Medulla oblongata (tissue), 1 donor: ENCODE measurements at regions not wholly inside any gene's neighbourhood (a gene's known extent, or its start where the extent isn't known, plus 50 kb on each side); places are given as distances from the start of the nearest gene placed in this dataset.
A peak's percentile ranks its signal among the peaks of the same experiment; 100 is the strongest.

Source experiments
- DNase-seq: peaks from one replicate; pipeline ENCODE4 v3.0.0-alpha.2; 2015; ENCODE audit errors: extremely low spot score

DNA sequence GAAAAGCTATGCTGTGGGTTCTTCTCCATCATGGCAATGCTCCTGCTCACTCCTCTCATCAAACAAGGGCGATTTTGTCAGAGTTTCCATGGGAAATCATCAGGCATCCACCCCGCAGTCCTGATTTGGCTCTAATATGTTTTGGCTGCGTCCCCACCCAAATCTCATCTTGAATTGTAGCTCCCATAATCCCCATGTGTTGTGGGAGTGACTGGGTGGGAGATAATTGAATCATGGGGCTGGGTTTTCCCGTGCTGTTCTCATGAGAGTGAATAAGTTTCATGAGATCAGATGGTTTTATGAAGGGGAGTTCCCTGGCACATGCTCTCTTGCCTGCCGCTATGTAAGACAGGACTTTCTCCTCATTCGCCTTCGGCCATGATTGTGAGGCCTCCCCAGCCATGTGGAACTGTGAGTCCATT, 163.8 kb downstream of the GADD45G start:
- DNase-seq: no peak

DNA sequence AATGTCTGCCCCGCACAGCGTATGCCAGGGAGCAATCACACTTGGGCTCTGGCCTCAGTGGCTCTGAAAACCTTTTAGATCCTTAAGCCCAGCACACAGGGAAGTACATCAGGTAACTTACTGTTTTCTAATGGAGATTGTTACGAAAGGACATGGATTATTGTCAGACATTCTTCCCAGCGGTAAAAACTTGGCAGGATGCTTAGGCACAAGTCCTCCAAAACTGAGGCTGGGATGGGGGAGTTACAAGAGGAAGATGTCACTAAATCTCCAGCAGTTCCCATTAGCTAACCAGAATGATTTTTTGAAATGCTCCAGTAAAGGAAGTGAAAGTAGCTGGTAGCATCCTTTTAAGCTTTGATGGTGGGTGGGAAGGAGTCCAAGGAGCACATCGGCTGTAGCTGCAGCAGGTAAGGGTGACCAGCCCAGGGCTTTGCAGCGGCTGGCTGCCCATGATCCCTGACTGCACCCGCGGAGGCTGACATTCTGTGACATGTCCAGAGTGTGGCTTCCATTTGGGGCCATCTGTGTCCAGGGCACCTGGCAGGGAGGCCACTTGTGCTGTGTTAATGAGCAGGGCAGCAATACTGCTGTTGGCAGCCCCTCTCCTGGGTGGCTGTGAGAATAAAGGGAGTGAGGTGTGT, 165.8 kb downstream of the GADD45G start:
- peak; percentile 27 for DNase-seq

DNA sequence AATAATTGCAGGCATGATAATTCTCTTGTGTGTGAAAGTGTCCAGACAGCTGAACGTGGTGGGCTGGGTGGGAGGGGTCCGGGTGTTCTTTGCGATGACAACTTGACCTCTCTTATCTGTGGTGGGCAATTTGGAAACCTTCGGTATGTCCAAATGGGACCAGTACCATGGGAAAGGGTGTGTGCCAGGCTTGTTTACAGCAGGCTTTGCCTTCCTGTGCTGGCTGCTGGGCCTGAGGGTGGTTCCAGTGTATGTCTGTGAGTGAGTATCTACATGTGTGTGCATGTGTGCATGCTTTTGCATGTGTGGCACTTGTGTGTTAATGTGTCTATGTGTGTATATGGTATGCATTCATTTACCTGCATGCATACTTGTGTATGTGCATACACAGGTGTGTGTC, 166.4 kb downstream of the GADD45G start:
- DNase-seq: no peak

DNA sequence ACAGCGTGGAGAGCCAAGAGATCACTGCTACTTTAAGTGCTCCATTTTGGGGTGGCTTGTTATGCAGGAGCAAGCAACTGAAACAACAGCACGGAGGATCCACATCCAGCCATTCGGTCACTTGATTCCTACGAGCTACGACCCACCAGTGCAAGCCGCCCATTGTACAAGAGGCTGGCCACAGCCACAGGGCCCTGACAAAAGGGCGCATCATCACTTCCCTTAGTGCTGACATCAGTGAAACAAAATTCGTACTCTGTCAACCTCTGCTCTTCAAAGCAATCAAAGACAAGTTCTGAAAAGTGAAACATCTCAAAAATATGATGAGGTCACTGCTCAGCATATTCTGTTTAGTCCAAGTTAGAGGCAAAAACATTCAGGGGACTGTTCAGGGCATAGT, 168.4 kb downstream of the GADD45G start:
- DNase-seq: no peak

DNA sequence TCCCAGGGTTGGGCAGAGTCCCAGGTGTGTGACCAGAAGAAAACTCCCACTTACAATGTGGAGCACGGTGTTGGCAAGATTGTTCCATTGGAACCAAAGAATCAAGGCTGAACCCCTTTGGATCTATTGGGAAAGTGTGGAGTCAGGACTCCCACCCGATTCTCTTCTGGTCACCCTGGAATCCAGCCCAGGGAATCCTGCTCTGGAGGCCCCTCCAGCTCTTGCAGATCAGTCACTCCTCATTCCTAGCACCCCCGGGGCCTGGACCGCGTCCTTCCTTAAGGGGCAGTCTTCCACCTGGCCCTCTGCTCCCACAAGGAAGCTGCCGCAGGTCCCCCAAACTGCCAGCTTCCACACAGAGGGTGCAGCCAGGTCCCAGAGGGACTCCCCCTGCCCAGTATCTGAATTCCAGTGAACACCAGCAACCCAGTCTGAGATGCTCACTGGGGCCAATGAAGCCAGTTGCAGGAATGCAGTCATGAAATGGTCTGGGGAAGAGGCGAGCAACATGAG, 170.1 kb downstream of the GADD45G start:
- DNase-seq: no peak

DNA sequence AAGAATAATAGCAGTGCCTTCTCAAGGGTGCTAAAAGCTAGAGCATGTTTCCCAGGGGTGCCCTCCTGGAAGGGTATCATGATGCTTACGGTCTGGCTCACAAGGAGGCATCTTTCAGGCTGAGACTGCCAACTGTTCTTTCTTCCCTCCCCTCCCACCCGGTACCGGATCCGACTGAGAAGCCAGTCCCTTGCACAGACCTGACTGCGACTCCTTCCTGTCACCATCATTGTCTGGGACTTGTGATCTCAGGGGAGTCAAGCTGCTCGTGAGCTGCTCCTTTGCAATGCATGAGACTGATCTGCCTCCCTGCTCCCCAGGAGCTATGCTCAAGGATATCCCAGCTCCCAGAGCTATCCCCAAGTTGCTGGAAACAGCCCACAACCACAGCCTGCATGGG, 170.8 kb downstream of the GADD45G start:
- DNase-seq: no peak

DNA sequence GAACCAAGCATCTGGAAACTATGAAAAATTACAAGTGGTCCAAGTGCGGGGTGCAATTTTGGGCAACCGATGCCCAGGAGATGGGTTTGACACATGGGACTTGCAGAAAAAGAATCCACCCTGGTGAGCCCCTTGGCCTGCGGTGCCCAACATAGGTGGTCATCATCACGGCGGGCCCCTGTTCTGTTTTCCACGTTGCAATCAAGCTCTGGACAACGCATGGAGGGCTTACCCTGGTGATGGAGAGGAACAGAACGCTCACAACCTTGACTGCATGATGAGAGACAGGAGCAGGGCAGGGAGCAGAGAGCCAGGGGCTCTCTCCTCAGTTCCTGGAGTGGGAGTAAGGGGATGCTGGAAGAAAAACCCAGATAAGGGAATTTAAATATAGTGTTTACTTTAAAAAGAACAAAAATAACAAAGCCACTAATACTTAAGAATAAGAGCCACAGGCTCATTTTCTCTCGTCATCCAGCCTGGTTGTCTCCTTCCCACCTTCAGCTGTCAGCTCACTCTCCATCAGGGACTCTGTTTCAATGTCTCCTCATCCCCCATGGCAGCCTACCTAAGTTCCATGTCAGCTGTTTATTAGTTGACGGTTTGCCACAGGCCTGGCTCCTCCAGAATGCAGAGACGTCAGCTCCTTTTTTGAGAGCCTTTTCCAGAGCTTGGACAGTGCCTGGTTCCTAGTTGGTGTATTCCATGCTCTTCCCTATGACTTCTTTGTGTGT, 172.1 kb downstream of the GADD45G start:
- no peak for DNase-seq

DNA sequence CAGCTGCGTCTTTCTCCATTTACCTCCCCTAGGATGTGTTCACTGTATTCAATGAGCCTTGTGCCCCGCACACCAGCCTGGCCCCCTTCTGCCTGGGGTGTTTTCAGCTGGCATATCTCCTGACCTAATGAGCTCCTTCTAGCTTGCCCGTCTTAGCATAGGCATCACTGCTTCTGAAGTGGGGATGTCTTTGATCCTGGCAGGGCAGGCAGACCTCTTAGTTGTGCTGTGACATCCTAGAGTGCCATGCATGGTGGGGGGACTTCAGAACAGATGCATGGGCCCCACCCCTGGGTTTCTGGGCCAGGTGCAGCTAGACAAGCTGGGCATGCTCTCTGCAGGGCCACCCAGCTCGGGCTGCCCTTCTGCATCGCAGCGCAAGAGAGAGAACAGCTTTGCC, 172.7 kb downstream of the GADD45G start:
- no peak for DNase-seq

DNA sequence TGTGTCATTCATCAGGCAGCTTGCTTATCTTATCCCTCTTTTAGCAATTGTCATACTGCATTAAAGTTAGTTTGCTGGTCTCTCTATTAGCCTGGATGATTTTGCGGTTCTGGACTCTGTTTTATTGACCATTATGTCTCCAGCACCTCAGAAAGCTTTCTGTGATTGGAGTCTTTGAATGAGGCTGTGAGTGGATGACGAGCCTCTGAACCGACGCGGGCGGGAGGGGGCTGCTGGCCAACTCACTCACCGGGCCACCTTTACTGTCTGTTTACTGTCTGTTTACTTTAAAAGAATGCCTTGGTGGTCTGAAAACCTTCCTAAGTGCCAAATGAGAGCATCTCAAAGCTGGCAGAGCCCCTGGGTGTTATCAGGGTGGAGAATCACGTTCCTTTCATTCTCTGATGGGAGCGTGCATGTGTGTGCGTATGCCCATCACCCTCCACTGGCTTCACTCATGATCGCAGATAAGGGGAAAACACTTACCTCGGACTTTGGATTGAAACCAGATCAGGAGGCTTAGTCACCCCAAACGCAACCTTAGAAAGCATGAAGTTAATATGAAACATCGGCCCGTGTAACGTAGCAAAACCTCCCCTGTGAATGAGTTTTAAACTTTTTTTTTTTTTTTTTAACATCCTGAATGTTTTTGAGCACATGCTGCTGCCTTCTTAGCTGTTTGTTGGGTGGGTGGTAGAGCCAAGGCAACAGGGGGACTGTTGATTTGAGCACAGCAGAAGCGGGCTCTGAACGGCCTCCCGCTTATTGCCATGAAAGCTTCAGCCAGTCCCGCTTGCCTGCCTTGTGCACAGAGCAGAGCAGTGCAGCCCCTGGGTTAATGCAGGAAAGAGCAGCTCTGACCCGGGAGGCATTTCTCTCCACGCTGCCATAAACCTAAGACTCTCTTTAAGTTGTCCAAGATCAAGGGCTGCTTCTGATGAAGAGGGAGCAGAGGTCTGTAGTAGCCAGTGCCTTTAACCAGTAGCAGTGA, 173.6 kb downstream of the GADD45G start:
- DNase-seq: no peak

DNA sequence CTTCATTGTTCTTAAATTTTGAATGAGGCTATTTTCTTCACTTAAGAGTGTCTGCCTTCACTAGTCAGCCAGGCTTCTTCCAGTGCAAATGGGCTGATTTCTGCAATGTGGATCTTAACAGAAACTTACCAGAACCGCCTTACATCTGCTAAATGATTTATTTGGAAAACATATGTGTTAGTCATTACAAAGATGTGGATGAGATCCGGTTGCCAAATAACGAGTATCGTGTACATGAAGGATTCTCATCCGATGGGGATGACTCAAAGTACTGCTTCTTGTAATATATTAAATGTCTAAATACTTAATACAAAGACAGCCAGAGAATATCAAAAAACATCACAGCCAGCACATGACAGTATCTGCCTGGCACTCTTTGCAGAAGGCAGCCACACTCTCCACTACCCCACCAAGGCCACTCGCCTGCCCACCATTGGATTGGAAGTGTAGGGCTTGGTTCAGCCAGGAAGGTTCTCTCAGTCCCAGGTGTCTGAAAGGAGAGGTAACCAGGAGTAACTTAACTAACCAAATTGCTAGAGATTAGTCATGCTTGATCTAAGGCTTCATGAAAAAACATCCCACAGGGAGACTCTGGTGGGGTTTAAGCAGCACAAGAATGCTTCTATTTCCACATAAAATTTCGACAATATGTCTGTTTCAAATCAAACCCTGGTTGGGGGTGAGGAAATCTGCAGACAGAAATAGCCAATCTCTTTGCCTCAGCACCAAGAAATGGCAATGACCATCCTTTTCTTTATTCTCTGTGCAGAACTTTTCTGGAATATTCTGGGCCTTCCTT, 174.8 kb downstream of the GADD45G start:
- no peak for DNase-seq

DNA sequence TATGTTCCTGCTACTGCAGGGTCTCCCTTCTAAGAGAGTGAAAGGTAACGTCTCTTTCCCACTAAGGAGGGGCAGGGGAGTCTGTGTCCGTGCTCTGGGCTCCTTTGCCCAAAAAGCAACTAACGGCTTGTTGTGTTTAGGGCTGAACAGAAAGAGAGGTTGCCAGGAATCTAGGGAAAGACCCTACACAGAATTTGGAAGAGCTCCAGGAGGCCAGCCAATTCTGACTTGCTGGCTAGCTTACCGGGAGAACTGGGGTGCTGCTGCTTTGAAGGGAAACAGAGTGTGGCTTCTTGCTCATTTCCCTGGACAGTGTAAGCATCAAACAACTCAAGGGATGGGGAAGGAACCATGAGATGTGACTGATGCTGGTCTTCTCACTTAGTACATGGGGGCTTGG, 176.1 kb downstream of the GADD45G start:
- no peak for DNase-seq

DNA sequence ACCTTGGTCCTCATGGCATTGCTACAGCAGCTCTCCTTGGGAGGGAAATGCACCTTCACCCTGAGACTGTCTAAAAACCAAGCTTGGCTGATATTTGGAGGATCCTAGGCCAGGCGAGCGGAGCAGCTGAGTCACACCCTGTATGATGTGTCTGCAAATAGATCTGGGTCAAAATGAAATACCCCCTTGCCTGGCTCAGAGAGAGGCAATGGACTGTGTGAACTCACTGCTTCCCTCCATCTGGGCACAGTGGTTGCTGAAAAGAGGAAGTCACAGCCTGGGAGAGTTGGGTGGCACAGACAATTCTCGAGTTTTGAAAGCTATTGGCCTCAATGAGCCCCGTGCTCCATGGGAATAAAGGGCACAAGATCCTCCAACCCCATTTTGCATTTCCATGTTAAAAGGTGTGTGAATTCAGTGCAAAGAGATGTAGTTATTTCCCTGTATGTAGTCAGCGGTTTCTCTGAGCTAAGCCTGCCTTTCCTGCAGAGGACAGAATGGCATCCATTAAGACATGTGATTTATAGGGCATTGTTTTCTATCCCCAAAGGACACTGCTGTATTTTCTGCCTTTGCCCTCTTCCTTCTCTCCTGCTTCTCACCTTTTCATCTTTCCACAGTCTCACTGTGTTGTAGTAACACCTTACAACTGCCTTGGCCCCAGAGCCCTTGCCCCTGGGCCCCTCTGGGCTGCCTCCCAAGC, 177.2 kb downstream of the GADD45G start:
- peak; percentile 69 for DNase-seq

DNA sequence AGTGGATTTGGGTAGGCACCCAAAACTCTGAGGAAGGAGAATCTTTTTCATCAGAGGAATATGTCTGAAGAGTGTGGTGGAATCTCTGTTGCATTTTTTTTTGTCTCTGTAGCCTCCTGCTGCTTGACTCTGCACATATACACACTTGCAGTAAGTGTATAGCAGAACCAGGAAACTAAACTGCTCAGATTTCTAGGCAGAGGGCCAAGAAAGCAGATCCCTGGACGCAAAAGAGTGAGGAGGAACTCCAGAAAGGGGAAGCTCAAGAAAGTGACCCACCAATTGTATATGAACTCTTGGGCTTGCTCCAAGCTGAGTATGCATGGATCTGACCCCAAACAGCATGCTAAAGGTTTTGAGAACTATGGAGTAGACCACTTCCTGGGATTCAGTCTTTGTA, 181.8 kb downstream of the GADD45G start:
- DNase-seq: peak; percentile 86

DNA sequence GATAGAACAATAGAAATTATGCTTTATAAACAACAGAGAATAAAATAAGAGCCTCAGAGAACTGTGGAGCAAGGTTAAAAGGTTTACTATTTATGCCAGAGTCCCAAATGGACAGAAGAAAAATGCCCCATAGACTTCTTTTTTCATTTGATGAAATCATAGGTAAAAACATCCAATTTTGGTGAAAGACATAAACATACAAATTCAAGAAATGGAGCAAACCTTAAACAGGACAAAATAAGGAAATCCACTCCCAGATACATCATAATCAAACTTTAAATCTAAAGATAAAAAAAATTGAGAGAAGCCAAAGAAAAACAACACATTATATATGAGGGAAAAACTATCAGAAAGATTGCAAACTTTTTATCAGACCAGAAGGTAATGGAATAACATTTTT, 182.8 kb downstream of the GADD45G start:
- no peak for DNase-seq

DNA sequence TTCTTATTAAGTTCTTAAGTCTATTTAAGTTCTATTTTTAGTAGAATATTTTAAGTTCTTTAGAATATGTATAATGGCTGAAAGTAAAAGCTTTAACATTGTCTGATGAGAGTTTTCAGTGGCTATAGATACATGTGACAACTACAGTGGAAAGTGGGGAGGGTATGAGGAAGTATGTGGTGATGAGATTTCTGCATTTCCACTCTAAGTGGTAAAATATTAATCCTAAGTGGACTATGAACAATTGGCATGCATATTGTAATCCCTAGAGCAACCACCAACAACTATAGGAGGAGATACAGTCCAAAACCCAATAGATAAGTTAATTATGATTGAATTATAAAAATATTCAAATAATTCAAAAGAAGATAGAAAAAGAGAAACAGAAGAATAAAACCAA, 183.6 kb downstream of the GADD45G start:
- DNase-seq: no peak

DNA sequence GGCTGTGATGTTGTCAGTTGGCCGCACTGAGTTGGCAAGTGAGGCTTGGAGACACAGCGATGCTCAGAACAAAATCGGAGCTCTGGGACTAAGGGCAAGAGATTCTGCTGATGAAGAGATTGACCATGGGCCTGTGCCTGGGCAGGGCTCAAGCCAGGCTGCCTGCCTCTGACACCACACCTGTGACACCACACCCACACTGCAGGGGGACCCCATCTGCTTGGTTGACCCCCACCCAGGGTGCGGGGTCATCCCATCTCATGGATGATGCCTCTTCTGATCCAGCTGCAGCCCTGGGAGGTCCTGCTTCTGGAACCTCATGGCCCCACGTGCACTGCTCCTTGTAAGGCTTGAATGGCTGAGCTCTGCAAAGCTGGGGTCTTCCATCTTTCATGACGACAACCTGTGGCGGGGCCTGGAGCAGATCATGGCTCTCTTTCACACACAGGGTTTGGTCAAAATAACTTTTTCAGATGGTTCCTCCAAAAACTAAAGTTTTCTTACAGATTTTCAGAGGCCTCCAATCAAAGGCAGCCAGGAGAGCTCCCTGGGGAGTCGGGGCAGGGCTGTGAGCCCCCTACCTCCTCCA, 185.2 kb downstream of the GADD45G start:
- DNase-seq: no peak

DNA sequence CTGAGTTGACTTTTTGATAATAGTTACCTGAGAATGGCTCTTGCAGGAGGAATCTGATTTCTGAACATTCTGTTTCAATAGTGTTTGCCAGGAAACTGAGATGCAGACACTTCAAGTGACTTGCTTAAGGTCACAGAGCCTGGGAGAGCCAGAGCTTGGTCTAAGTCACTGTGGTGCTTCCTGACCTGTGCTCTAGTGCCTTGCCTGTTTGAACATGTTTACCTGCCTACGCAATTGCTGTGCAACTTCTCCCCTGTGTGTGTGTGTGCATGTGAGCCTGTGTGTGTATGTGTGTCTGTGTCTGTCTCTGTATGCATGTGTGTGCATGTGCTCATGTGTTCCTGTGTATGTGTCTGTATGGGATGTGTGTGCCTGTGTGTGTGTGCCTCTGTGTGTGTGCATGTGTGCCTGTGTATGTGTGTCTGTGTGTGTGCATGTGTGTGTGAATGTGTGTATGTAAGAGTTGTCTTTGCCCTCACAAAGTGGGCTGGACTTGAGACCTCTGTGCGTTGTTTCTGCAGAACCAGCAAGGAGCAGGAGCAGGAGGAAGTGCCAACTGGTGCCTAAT, 185.8 kb downstream of the GADD45G start:
- no peak for DNase-seq

DNA sequence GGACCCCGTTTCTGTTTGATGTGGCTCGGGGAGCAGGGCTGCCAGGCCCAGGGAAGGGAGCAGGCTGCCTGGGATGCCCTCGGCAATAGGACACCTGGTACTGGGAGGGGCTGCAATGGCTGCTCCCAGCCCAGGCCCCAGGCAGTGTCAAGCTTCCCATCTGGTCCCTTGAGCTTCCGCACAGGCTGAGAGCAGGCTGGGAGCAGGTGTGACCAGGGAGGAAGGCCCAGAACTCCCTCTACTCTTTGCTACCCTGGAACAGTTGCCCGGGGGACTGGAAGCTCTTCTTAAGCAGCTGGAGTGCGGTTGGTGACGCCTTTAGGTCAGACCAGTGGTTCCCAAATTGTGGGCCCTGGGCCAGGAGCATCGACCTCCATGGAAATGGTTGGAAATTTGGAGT, 186.9 kb downstream of the GADD45G start:
- no peak for DNase-seq

DNA sequence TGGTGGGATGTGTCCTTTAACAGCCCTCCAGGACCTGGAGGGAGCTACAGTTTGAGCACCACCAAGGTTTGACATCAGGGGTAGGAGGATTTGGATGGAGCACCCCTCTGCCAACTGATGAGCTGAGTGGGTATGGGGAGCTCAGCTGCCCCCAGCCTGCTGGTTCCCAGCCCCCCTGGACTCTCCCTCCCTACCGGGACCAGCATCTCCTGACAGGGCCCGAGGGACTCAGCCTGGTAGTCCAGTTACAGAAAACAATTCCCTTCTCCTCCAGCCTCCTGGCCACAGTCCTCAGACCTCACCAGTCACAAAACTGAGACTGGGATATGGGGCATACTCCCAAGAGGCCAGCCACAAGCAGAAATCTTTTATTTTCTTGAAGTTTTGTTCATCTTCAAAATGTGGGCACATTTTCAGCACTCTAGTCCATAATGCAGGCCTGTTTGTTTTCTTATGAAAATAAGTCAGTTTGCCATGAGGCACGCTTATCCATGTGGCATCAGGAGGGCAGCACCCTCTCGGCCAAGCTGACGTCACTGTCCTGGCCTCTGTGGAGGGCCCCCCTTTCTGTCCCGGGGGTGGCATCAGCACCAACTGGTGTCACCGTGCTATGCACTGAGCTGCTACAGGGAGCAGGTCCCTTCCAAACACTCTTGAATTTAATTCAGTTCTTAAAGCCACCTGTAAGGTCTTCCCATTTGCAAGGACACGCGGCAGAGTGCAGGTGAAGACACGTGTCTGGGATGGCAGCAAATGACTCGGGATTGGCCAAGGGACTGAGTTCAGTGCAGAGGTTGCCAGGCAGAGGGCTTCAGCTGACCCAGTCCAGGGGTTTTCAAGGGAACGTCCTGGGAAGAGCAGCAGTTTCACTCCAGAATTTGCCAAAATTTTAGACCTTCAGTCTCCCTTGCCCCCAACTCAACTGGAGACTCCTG, 187.6 kb downstream of the GADD45G start:
- no peak for DNase-seq
